IMR-90 (cell line): ENCODE measurements at regions not wholly inside any gene's neighbourhood (a gene's known extent, or its start where the extent isn't known, plus 50 kb on each side); places are given as distances from the start of the nearest gene placed in this dataset.

Experiments used
- ATAC-seq: fragments of 200-7000 bp; cut with Tn5 transposase; 2 replicates; pipeline ENCODE4 v1.9.1; 2020; ENCODE audit warnings: low read depth, mild to moderate bottlenecking, moderate library complexity
- BruUV-seq: library from RNA; stranded (reverse); fragments of 400-500 nt; replicated peaks from 2 replicates; lab custom pipeline; 2021; lab: Mats Ljungman, UMichigan
- CTCF ChIA-PET: fragments of 300-600 bp; formaldehyde crosslinking; extraction: SDS; loops from one replicate; lab custom pipeline; 2021; ENCODE audit warnings: antibody characterized with exemption; lab: Yijun Ruan, JAX
- POLR2A ChIA-PET: fragments of 300-600 bp; sonication (Branson Sonifier 250); formaldehyde crosslinking; loops from one replicate; lab custom pipeline; 2022; ENCODE audit warnings: antibody characterized with exemption; ENCODE audit not compliant: unreplicated experiment; lab: Charles Lee
- DNase-seq: peaks from one replicate; pipeline ENCODE4 v3.0.0; 2013
- H2AFZ ChIP-seq: replicated peaks from 2 replicates; pipeline ENCODE3; 2013; ENCODE audit warnings: low read length, mild to moderate bottlenecking; ENCODE audit not compliant: poor library complexity
- H2AK5ac ChIP-seq: 2 replicates; pipeline ENCODE4 v1.6.1; 2013; ENCODE audit warnings: low read depth, low read length, inconsistent platforms
- H2AK9ac ChIP-seq: replicated peaks from 2 replicates; pipeline ENCODE3; 2013; ENCODE audit warnings: mild to moderate bottlenecking, low read depth, low read length, moderate library complexity; ENCODE audit not compliant: poor library complexity
- H2BK120ac ChIP-seq: 2 replicates; pipeline ENCODE4 v1.6.1; 2013; ENCODE audit warnings: low read depth, low read length, inconsistent platforms
- H2BK15ac ChIP-seq: 3 replicates; pipeline ENCODE4 v1.6.1; 2013; ENCODE audit warnings: low read depth, low read length, inconsistent platforms
- H2BK20ac ChIP-seq: 2 replicates; pipeline ENCODE4 v1.6.1; 2013; ENCODE audit warnings: low read depth, mild to moderate bottlenecking, inconsistent platforms, low read length, moderate library complexity
- H2BK5ac ChIP-seq: 2 replicates; pipeline ENCODE4 v1.6.1; 2013; ENCODE audit warnings: mild to moderate bottlenecking, low read depth, low read length, inconsistent platforms; ENCODE audit not compliant: poor library complexity, severe bottlenecking
- H3K14ac ChIP-seq: replicated peaks from 2 replicates; pipeline ENCODE4 v1.6.1; 2013; ENCODE audit warnings: low read depth, low read length, inconsistent platforms
- H3K18ac ChIP-seq: 2 replicates; pipeline ENCODE4 v1.6.1; 2013; ENCODE audit warnings: low read depth, low read length, control low read depth
- H3K23ac ChIP-seq: 2 replicates; pipeline ENCODE4 v1.6.1; 2013; ENCODE audit warnings: low read depth, low read length, inconsistent platforms
- H3K27ac ChIP-seq: 2 replicates; pipeline ENCODE4 v1.5.1; 2013; ENCODE audit warnings: mild to moderate bottlenecking, control low read depth, low read length; ENCODE audit not compliant: insufficient read depth
- H3K27me3 ChIP-seq: 2 replicates; pipeline ENCODE4 v1.6.1; 2013; ENCODE audit warnings: low read length; ENCODE audit not compliant: control insufficient read depth, insufficient read depth
- H3K36me3 ChIP-seq: 2 replicates; pipeline ENCODE4 v1.6.1; 2013; ENCODE audit warnings: low read length, mixed read lengths; ENCODE audit not compliant: control insufficient read depth, insufficient read depth
- H3K4ac ChIP-seq: 2 replicates; pipeline ENCODE4 v1.6.1; 2013; ENCODE audit warnings: low read depth, low read length, inconsistent platforms
- H3K4me1 ChIP-seq: 2 replicates; pipeline ENCODE4 v1.6.1; 2013; ENCODE audit warnings: low read length, mixed read lengths; ENCODE audit not compliant: control insufficient read depth, insufficient read depth
- H3K4me2 ChIP-seq: 2 replicates; pipeline ENCODE4 v1.6.1; 2013; ENCODE audit warnings: low read depth, mild to moderate bottlenecking, control low read depth, low read length, moderate library complexity
- H3K4me3 ChIP-seq: 2 replicates; pipeline ENCODE4 v1.5.1; 2013; ENCODE audit warnings: low read depth, mild to moderate bottlenecking, control low read depth, low read length, moderate library complexity; ENCODE audit not compliant: insufficient read depth
- H3K56ac ChIP-seq: 2 replicates; pipeline ENCODE4 v1.6.1; 2013; ENCODE audit warnings: low read length, inconsistent platforms; ENCODE audit not compliant: insufficient read depth; ENCODE audit errors: extremely low read depth
- H3K79me1 ChIP-seq, 2 experiments: 2 replicates each; pipeline ENCODE4 v1.6.1; 2013; ENCODE audit warnings: low read length in 2 of 2, inconsistent platforms in 1 of 2, low read depth in 1 of 2
- H3K9ac ChIP-seq: 2 replicates; pipeline ENCODE4 v1.6.1; 2013; ENCODE audit warnings: low read depth, low read length, control low read depth
- H3K9me1 ChIP-seq: 2 replicates; pipeline ENCODE4 v1.6.1; 2013; ENCODE audit warnings: low read length, inconsistent platforms; ENCODE audit not compliant: insufficient read depth
- H3K9me3 ChIP-seq: 2 replicates; pipeline ENCODE4 v1.6.1; 2013; ENCODE audit warnings: low read length; ENCODE audit not compliant: control insufficient read depth, insufficient read depth
- H4K20me1 ChIP-seq: 2 replicates; pipeline ENCODE4 v1.6.1; 2013; ENCODE audit warnings: low read length, inconsistent platforms; ENCODE audit not compliant: insufficient read depth
- H4K5ac ChIP-seq: 2 replicates; pipeline ENCODE4 v1.6.1; 2013; ENCODE audit warnings: mild to moderate bottlenecking, low read depth, low read length, control low read depth
- H4K8ac ChIP-seq, 2 experiments: 2 replicates each; pipeline ENCODE4 v1.6.1; 2013; ENCODE audit warnings: low read depth in 2 of 2, low read length in 2 of 2, control low read depth in 1 of 2, inconsistent platforms in 1 of 2
- H4K91ac ChIP-seq: 2 replicates; pipeline ENCODE4 v1.6.1; 2013; ENCODE audit warnings: low read depth, low read length, inconsistent platforms; ENCODE audit not compliant: insufficient read depth
- BHLHE40 ChIP-seq: fragments of 150-350 bp; IDR thresholded peaks from 2 replicates; pipeline ENCODE4 v1.6.1; 2016; ENCODE audit warnings: mild to moderate bottlenecking, low read depth, low read length
- CEBPB ChIP-seq: IDR thresholded peaks from 2 replicates; pipeline ENCODE4 v1.6.1; 2012; ENCODE audit warnings: low read depth, low read length, improper control_type of control experiment
- CHD1 ChIP-seq: IDR thresholded peaks from 2 replicates; pipeline ENCODE4 v1.6.1; 2012; ENCODE audit warnings: low read depth, low read length, improper control_type of control experiment
- FOS ChIP-seq: fragments of 150-350 bp; IDR thresholded peaks from 2 replicates; pipeline ENCODE4 v1.6.1; 2016; ENCODE audit warnings: low read depth, low read length
- MAFK ChIP-seq: IDR thresholded peaks from 2 replicates; pipeline ENCODE4 v1.6.1; 2012; ENCODE audit warnings: low read depth, low read length, improper control_type of control experiment
- MAZ ChIP-seq: IDR thresholded peaks from 2 replicates; pipeline ENCODE4 v1.6.1; 2012; ENCODE audit warnings: low read depth, mild to moderate bottlenecking, low read length, improper control_type of control experiment, moderate library complexity, borderline replicate concordance
- MXI1 ChIP-seq: IDR thresholded peaks from 2 replicates; pipeline ENCODE4 v1.6.1; 2012; ENCODE audit warnings: low read depth, mild to moderate bottlenecking, low read length, moderate library complexity, borderline replicate concordance
- NFE2L2 ChIP-seq: fragments of 150-350 bp; IDR thresholded peaks from 2 replicates; pipeline ENCODE4 v1.6.1; 2016; ENCODE audit warnings: low read depth, mild to moderate bottlenecking, low read length
- POLR2A ChIP-seq: IDR thresholded peaks from 2 replicates; pipeline ENCODE4 v1.6.1; 2012; ENCODE audit warnings: mild to moderate bottlenecking, low read depth, low read length
- RAD21 ChIP-seq: IDR thresholded peaks from 2 replicates; pipeline ENCODE4 v1.6.1; 2012; ENCODE audit warnings: low read length, improper control_type of control experiment
- RCOR1 ChIP-seq: IDR thresholded peaks from 2 replicates; pipeline ENCODE4 v1.6.1; 2012; ENCODE audit warnings: mild to moderate bottlenecking, low read length, improper control_type of control experiment; ENCODE audit not compliant: insufficient replicate concordance
- RFX5 ChIP-seq: IDR thresholded peaks from 2 replicates; pipeline ENCODE4 v1.8.0; 2012; ENCODE audit warnings: low read depth, mild to moderate bottlenecking, low read length, moderate library complexity
- SMC3 ChIP-seq: fragments of 150-350 bp; IDR thresholded peaks from 2 replicates; pipeline ENCODE4 v1.6.1; 2016; ENCODE audit warnings: low read depth, mild to moderate bottlenecking, antibody characterized with exemption, low read length, moderate library complexity
- WGBS, 2 experiments: methylation state at CpG; one replicate each; pipeline versions ENCODE4 v1.1.5 to v1.1.7; 2013; ENCODE audit warnings: missing lambda C conversion rate in 2 of 2; ENCODE audit not compliant: insufficient read length in 1 of 2; ENCODE audit errors: extremely low coverage in 2 of 2; 5-methylcytosine and 5-hydroxymethylcytosine counted together
- dilution Hi-C: fragments of 300-500 bp; cut with HindIII; formaldehyde crosslinking; loops from one replicate; pipeline ENCODE4 v1.14.3; 2018; ENCODE audit warnings: low sequenced_read_pairs; ENCODE audit not compliant: unreplicated experiment
- in situ Hi-C: fragments of 300-500 bp; cut with MboI; formaldehyde crosslinking; loops from 3 replicates; pipeline ENCODE4 v1.14.3; 2019; ENCODE audit warnings: low sequenced_read_pairs, inconsistent platforms, mixed read lengths
- intact Hi-C: fragments of 100-400 bp; cut with micrococcal nuclease; formaldehyde crosslinking; loops from 2 replicates; pipeline ENCODE4 v1.10.0; 2022
- TF ChIP-seq, protein P1 (sequence below): conservative IDR thresholded peaks from 2 replicates; pipeline ENCODE4 v1.5.1; 2012; ENCODE audit warnings: mild to moderate bottlenecking, low read depth, low read length, improper control_type of control experiment
- TF ChIP-seq, protein P2 (sequence below): fragments of 150-350 bp; IDR thresholded peaks from 2 replicates; pipeline ENCODE4 v1.6.1; 2017; ENCODE audit warnings: mild to moderate bottlenecking, antibody characterized with exemption, low read length, low read depth
- TF ChIP-seq, protein P3 (sequence below): fragments of 150-350 bp; IDR thresholded peaks from 2 replicates; pipeline ENCODE4 v1.6.1; 2016; ENCODE audit warnings: low read depth, mild to moderate bottlenecking, low read length, moderate library complexity, borderline replicate concordance

DNA sequence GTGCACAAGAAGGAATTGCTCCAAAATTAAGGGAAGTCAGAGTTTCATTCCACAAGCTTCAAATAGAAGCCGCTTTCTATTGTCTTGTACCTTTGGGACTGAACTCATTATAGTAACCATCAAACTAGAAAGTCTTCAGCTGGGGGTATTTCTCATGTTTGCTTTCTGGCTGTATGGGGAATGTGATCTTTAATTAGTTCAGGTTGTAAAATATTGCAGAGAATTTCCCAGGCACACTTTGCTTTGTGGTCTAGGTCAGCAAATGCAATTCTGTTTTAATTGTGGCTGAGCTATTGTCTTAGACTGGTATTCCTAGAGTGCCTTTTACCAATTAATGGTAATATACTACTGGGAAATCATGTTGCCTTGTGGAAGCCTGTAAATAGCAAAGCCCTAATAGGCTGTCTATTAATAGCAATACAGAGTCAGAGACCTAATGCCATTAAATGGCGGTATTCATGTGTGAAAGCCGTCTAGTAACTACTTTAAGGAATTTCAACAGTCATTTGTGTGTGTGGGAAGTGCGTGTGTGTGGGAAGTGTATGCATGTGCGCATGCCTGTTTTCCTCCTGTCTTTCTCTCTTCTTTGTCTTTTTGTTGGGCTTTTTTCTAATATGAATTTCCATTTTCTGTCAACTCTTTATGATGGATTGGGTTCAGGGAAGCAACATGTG, 276.6 kb downstream of the FAT3 start:
- H3K9ac ChIP-seq, result no peak overlapping the region
- H4K91ac ChIP-seq, result no peak overlapping the region
- no peak overlapping the region for H2AK9ac ChIP-seq
- H2BK15ac ChIP-seq, result no peak overlapping the region
- no peak overlapping the region for H3K4me3 ChIP-seq
- no peak overlapping the region for H3K14ac ChIP-seq
- no peaks in the 10 kb centered on the region for H3K9me3 ChIP-seq
- H3K4ac ChIP-seq, result no peak overlapping the region
- no peak overlapping the region for H3K18ac ChIP-seq
- no peaks in the 10 kb centered on the region for H3K27me3 ChIP-seq
- no peak overlapping the region for H3K27ac ChIP-seq
- H3K4me2 ChIP-seq, result no peak overlapping the region
- H3K23ac ChIP-seq, result no peak overlapping the region
- no peak overlapping the region for H2BK20ac ChIP-seq
- no peak overlapping the region for H2AK5ac ChIP-seq
- in situ Hi-C loops (no loop called here), dilution Hi-C loops (no loop called here), intact Hi-C loops (no loop called here)
- TF ChIP-seq CHD1 (no peak), POLR2A (no peak), BHLHE40 (no peak), SMC3 (no peak), MAZ (no peak), RFX5 (no peak), MXI1 (no peak), RAD21 (no peak), RCOR1 (no peak), NFE2L2 (no peak), MAFK (no peak), CEBPB (no peak), FOS (no peak)
- TF ChIP-seq, protein P1, sequence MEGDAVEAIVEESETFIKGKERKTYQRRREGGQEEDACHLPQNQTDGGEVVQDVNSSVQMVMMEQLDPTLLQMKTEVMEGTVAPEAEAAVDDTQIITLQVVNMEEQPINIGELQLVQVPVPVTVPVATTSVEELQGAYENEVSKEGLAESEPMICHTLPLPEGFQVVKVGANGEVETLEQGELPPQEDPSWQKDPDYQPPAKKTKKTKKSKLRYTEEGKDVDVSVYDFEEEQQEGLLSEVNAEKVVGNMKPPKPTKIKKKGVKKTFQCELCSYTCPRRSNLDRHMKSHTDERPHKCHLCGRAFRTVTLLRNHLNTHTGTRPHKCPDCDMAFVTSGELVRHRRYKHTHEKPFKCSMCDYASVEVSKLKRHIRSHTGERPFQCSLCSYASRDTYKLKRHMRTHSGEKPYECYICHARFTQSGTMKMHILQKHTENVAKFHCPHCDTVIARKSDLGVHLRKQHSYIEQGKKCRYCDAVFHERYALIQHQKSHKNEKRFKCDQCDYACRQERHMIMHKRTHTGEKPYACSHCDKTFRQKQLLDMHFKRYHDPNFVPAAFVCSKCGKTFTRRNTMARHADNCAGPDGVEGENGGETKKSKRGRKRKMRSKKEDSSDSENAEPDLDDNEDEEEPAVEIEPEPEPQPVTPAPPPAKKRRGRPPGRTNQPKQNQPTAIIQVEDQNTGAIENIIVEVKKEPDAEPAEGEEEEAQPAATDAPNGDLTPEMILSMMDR, result no peak
- TF ChIP-seq, protein P2, sequence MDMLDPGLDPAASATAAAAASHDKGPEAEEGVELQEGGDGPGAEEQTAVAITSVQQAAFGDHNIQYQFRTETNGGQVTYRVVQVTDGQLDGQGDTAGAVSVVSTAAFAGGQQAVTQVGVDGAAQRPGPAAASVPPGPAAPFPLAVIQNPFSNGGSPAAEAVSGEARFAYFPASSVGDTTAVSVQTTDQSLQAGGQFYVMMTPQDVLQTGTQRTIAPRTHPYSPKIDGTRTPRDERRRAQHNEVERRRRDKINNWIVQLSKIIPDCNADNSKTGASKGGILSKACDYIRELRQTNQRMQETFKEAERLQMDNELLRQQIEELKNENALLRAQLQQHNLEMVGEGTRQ, result no peak
- TF ChIP-seq, protein P3, sequence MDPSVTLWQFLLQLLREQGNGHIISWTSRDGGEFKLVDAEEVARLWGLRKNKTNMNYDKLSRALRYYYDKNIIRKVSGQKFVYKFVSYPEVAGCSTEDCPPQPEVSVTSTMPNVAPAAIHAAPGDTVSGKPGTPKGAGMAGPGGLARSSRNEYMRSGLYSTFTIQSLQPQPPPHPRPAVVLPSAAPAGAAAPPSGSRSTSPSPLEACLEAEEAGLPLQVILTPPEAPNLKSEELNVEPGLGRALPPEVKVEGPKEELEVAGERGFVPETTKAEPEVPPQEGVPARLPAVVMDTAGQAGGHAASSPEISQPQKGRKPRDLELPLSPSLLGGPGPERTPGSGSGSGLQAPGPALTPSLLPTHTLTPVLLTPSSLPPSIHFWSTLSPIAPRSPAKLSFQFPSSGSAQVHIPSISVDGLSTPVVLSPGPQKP, result no peak
- no peak overlapping the region for H3K56ac ChIP-seq
- DNase-seq, result no peak
- H2AFZ ChIP-seq, result no peak overlapping the region
- no peak overlapping the region for H4K8ac ChIP-seq
- H2BK120ac ChIP-seq, result no peak overlapping the region
- ChIA-PET CTCF (no interaction called here), POLR2A (no interaction called here)
- ATAC-seq, result no peak
- no peaks in the 10 kb centered on the region for H3K36me3 ChIP-seq
- no peaks in the 10 kb centered on the region for H3K4me1 ChIP-seq
- H3K79me1 ChIP-seq, result no peaks in the 10 kb centered on the region
- H2BK5ac ChIP-seq, result no peak overlapping the region
- no peak overlapping the region for H4K5ac ChIP-seq
- BruUV-seq, result no TSS peak
- WGBS, 2 experiments, result 80% methylated on average over 1 of the region's 5 CpGs; no CpG with 5 or more reads in 1 of the 2 experiments
- H4K20me1 ChIP-seq, result no peaks in the 10 kb centered on the region
- no peaks in the 10 kb centered on the region for H3K9me1 ChIP-seq
